GM12872 (cell line): ENCODE measurements at regions not wholly inside any gene's neighbourhood (a gene's known extent, or its start where the extent isn't known, plus 50 kb on each side); places are given as distances from the start of the nearest gene placed in this dataset.

Source experiments
- TF ChIP-seq, protein P1 (sequence below): IDR thresholded peaks from 3 replicates; pipeline ENCODE4 v1.5.1; 2011; ENCODE audit warnings: low read depth, mild to moderate bottlenecking, low read length, moderate library complexity; ENCODE audit not compliant: insufficient read depth

DNA sequence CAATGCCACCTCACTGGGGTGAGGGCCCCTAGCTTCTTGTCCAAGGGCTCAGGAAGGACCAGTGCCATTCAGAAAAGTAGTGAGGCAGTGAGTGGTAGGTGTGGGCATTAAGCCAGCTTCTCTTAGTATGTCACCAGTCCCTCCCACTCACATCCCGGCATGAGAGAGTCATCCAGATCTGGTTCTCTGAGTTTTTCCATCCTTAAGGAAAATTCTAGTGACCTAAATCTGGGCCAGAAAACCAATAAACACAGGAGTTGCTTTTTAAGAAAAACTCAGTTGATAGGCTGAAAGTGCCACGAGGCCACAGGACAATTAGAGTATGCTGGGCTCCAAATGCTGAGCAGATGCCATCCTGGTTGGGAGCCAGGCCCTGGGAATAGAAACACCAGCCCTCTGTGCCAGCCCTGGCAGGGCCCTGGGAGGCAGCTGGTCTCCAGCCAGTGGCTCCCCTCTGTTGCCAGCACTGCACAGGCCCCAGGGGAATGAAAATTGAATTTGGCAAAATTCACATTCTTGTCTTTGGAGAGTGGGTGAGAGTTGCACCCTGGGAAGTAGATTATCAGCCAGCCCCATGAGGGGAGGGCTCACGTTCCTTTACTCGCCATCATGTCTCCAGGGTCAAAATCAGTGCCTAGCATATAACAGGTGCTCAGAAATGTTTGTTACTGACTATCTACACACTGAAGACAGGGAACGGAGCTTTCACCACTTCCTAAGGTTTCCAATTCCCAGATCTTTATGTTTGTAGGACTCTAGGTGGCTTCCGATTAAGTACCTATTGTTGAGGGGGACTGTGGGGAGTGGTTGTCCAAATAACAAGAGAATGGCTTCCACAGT lies 52.8 kb downstream of the FAM43A start:
- TF ChIP-seq, protein P1, sequence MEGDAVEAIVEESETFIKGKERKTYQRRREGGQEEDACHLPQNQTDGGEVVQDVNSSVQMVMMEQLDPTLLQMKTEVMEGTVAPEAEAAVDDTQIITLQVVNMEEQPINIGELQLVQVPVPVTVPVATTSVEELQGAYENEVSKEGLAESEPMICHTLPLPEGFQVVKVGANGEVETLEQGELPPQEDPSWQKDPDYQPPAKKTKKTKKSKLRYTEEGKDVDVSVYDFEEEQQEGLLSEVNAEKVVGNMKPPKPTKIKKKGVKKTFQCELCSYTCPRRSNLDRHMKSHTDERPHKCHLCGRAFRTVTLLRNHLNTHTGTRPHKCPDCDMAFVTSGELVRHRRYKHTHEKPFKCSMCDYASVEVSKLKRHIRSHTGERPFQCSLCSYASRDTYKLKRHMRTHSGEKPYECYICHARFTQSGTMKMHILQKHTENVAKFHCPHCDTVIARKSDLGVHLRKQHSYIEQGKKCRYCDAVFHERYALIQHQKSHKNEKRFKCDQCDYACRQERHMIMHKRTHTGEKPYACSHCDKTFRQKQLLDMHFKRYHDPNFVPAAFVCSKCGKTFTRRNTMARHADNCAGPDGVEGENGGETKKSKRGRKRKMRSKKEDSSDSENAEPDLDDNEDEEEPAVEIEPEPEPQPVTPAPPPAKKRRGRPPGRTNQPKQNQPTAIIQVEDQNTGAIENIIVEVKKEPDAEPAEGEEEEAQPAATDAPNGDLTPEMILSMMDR = no peak

DNA sequence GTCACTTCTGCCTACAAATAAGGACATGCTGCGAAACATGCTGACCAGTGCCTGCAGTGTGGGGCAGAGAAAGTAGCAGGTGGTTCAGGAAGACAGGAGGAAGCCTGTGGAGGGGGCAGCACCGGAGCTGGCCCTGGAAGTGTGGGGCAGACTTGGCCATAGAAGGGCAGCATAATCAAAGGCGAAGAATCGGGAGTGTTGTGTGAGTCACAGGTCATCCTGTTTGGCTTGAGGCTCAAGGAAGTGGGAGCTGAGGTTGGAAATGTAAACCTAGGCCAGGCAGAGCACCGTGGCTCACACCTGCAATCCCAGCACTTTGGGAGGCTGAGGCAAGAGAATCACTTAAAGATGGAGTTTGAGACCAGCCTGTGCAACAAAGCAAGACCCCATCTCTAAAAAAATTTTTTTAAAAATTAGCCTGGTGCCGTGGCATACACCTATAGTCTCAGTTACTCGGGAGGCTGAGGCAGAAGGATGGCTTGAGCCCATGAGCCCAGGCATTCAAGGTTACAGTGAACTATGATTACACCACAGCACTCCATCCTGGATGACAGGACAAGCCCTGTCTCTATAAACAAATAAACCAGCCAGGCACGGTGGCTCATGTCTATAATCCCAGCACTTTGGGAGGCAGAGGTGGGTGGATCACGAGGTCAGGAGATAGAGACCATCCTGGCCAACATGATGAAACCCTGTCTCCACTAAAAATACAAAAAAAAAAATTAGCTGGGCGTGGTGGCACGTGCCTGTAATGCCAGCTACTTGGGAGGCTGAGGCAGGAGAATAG lies 54.0 kb downstream of the FAM43A start:
- TF ChIP-seq, protein P1 = no peak

DNA sequence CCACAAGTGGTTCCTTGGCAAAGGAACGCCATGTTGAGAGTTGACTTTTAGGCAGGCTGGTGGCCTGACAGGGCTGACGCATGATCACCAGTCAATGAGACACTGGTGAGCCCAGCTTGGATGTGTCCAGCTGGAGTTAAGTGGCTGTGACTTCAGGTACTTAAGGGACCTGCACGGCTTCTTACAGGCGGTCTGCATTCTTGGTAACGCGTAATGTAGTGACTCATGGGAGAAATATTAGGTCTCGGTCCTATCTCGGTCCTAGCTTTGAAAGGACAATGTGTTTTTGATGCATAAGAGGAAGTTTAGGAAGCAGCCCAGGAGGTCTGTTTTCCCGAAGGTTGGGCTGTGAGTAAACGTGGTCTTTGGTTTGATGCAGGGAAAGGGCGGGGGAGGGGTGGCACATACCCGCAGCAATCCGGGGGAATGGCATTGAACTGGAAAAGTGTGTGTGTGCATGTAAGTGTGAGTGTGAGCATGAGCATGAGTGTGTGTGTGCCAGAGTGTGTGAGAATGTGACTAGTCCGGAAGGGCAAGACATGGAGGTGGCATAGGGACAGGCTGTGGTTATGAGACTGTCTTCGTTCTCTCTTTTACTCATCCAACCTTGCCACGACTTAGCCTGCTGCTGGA lies 55.3 kb downstream of the FAM43A start:
- TF ChIP-seq, protein P1 = no peak

- TF ChIP-seq, protein P1 = no peak
Measured at GRCh38 chr3:194741916-194742315, 56.2 kb downstream of the FAM43A start.

GRCh38 chr3:194744826-194745225 lies 59.1 kb downstream of the FAM43A start:
- TF ChIP-seq, protein P1 = no peak

DNA sequence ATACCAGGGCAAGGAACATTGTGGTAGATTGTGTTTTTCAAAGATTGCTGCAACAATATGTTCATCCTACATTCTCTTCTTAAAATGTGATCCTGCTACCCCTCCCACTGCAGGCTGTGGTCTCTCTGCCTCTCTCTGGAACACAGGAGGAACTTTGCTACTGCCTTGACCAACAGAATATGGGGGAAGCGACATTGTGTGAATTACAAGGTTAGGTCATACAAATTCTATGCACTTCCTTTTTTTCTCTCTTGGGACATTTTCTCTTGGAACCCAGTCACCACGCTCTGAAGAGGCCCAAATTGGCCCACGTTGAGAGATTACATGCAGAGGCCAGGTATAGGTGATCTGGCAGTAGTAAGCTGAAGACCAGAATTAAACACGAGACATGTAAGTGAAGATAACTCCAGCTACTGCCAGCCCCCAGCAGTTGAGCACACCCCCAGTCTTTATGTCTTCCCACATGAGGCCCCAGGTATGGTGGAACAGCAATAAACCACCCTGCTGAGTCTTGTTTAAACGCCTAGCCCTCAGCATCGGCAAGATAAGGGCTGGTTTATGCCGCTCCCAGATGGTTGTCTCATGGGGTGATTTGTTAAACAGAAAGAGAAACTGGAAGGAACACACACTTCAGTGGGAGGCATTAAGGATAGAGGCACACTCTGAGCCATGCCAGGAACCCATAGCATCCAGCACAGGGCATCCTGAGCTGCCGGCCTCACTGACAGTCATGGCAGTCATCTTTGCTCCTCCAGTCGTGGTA lies 59.9 kb downstream of the FAM43A start:
- TF ChIP-seq, protein P1 = no peak
